GM19397 (cell line): ENCODE measurements at regions not wholly inside any gene's neighbourhood (a gene's known extent, or its start where the extent isn't known, plus 50 kb on each side); places are given as distances from the start of the nearest gene placed in this dataset.

Experiments used
- ATAC-seq: cut with Tn5 transposase; IDR thresholded peaks from one replicate; pipeline ENCODE4 v1.9.1; 2021; ENCODE audit warnings: mild to moderate bottlenecking, moderate library complexity; ENCODE audit not compliant: unreplicated experiment

- ATAC-seq, result no peak
Measured at GRCh38 chr6:105487040-105487790, 84.3 kb upstream of the PREP start.

DNA sequence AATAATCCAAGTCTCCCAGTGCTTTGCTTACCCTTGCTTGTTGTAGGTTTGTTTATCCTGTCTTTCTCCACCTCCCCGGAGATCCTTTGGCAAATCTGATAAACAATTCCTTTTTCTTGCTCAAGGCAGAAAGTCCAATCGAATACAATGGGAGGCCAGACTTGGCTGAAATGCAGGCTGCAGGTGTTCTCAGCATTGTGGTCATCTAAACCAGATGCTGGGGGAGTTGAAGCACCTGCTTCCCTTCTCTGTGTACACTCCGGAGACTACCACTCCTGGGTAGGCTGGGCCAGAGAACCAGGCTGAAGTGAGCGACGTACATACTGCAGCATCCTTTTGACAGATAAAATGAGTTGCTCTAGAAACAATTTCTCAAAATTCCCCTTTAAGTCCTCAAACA lies 82.6 kb upstream of the PREP start:
- peak; percentile 59 for ATAC-seq

GRCh38 chr6:105484238-105485161 lies 81.6 kb upstream of the PREP start:
- ATAC-seq, result no peak

- ATAC-seq, result no peak
Measured at GRCh38 chr6:105483492-105483891, 80.6 kb upstream of the PREP start.

GRCh38 chr6:105482921-105483320 lies 80.0 kb upstream of the PREP start:
- ATAC-seq, result no peak

GRCh38 chr6:105482227-105482844 lies 79.5 kb upstream of the PREP start:
- ATAC-seq, result no peak

GRCh38 chr6:105476978-105477377 lies 74.1 kb upstream of the PREP start:
- ATAC-seq, result no peak

GRCh38 chr6:105474234-105474633 lies 71.4 kb upstream of the PREP start:
- ATAC-seq, result no peak

DNA sequence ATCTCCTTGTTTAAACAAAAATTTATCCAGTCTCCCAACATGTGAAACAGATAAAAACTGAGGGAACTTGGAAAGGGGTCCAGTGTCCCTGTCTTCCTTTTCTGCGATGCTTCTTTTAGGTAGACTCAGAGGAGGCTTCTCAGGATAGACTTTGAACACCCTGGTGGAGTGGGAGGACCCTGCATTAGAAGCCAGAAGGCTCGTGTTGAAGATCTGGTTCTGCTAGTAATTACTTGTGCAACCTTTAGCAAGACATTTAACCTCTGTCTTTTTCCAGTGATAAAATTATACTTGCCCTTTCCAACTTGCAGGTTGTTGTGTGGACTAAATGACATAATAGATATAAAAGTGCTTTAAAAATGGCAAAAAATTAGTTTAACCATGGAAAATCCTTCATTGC lies 67.1 kb upstream of the PREP start:
- ATAC-seq, result no peak

GRCh38 chr6:105468850-105469249 lies 66.0 kb upstream of the PREP start:
- no peak for ATAC-seq

GRCh38 chr6:105460860-105461259 lies 58.0 kb upstream of the PREP start:
- no peak for ATAC-seq

- ATAC-seq, result no peak
Measured at GRCh38 chr6:105459864-105460263, 57.0 kb upstream of the PREP start.

DNA sequence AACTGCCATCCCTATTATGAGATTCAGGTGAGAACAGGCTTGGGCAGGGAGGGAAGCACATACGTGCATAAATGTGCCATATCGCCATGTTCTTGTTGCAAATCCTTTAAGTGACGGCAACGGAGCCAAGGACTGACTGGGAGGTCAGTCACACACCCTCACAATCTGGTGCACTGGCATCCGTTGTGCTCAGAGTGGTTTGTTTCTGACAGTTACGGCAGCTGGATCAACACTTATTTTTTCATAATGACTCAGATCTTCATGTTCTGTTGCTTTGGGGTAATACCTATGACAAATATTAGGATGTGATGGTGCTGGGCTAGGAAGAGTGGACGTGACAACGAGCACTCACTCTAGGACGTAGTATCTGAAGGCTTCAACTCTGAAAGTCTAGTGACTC lies 56.2 kb upstream of the PREP start:
- ATAC-seq, result peak; percentile 89

DNA sequence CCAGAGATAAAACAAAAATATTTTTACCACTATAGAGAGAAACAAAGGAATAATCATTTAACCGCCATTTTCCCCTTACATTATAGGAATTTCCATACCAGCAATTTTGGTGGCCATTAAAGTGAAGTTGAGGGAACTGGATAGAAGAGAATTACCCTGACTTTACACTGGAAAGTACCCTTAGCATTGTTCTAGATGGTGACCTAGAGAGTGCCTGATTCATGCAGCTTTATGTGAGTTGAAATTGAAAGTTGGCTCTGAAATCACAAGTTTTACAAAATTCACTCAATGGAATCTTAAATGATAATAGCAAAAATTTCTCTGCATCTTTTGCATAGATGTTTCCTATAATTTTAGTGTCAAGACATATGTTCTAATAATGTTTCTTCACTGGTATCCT lies 55.7 kb upstream of the PREP start:
- ATAC-seq, result peak; percentile 32

DNA sequence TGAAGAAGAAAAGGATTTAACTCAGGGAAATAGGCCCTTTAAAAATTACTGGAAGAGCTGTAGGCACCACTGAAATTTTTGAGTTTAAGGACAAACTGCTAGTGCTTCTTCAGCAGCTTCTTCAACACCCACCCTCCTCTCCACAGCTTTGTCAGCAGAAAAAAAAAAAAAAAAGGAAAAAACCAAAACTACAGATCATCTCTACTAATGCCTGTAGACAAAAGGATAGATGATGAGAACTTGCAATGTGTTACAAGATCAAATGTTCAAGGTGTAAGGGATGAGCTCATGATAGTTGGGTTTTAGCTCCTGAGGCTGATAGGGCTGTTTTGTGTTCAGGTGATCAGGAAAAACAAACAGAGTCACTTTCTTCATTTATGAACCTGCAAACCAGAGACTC lies 55.2 kb upstream of the PREP start:
- ATAC-seq, result no peak

DNA sequence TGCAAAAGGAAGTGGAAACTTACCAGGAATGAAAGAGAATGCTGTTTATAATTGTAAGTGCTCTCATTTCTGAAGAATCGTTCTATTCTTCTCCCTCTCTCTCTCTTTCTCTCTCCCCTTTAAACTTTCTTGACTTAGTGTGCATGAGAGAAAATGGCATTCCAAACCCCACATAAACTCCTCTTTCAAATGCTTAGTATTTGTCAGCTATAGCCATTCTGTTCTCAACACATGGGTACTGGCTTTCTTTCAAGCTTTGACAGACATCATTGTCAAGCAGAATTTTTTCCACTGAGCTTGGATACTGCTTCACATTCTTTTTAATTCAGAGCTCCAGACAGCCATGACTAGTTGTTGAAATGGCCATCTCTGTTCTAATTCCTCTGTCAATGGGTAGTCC lies 51.1 kb upstream of the PREP start:
- ATAC-seq, result no peak

DNA sequence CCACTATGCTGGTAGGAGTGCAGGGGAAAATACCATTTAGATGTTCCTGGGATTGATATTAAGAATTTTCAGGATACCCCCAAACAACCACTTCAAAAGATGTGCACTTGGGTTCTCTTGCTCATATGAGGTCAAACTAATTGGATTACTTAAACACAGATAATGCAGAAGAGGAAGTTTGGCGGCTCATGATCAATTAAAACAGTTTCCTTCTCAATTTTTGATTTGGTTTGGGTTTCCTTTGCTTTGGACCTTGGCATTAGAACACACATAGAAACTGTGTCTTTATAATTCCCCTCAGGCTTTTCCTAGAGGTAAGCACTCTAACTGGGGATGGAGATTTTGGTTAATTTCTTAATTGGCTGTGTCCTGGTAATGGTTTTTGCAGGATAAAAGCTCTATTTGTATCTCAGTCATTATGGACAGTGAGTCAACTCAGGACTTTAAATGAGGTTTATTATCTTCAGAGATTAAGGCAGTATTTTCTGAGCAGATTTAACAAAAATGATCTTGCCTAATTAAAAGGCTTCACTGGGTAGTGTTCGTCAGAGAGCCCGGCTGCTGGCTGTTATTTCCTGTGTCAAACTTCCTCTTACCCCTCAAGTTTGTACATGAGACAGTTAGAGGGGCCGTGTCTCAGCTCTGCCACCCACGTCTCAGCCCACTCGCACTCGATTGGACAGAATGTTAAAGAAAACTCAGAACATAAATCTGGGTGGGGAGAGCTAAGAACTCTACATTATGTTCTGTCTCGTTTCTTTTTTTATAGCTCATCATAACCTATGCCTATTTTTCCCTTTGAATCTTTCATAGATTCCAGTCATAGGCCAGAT lies 50.3 kb upstream of the PREP start:
- ATAC-seq, result peak; percentile 62
